Stimulated activated CD4-positive, alpha-beta T cell treated with anti-CD3 and anti-CD28 coated beads, Interleukin-12 subunit alpha, Interleukin-12 subunit beta, amount 100 ng/mL, for 24 hours (primary cell): ENCODE measurements at regions not wholly inside any gene's neighbourhood (a gene's known extent, or its start where the extent isn't known, plus 50 kb on each side); places are given as distances from the start of the nearest gene placed in this dataset.
A peak's percentile ranks its signal among the peaks of the same experiment; 100 is the strongest.
"Not testable (repeated sequence)": the region's sequence is repeated elsewhere in the genome, so short reads cannot be mapped to it uniquely, and the experiment has no call there.

Experiments
- DNase-seq, 2 experiments: peaks; one replicate each; pipeline ENCODE4 v3.0.0-alpha.2; 2020; ENCODE audit warnings: low read depth in 2 of 2

GRCh38 chr1:38507563-38507962, 352.0 kb downstream of the RRAGC start:
- DNase-seq: no peak

DNA sequence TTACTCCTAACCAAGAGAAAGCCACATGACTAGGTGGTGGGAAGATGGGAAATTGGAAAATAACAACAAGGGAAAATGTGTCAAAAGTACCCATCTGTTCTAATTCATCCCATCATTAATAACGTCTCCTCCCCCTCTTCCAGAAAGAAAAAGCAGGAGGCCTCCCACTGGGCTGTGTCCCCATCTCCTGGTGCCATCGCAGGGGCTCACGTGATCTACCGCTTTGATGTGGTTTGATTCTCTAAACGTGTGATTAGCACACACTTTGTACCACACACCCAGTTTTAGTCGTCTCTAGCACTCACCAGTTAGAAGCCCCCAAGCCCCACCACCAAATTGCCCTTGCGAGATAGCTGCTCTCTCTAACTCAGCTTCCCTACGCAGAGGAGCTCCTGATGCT, 353.6 kb downstream of the RRAGC start:
- no peak for DNase-seq

GRCh38 chr1:38502758-38503157, 356.8 kb downstream of the RRAGC start:
- DNase-seq: no peak

- DNase-seq: no peak
Observed at GRCh38 chr1:38500891-38501290, 358.7 kb downstream of the RRAGC start.

DNA sequence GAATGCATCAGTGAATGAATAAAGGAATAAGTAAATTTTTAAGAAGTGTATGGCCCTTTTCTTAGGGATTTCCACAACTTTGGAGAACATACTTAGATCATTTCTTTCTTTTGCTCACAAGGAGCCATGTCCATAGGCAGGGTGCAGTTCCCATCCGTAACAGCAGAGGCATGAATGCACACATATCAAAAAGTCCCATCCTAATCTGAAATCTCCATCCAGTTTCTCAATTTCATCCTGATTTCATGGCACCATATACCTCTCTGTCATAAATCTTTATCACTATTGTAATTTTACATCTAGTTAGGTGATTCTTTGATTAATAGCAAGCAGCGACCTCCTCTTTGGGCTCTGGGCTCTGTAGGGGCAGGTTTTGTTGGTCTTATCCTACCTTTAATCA, 359.2 kb downstream of the RRAGC start:
- DNase-seq: no peak

DNA sequence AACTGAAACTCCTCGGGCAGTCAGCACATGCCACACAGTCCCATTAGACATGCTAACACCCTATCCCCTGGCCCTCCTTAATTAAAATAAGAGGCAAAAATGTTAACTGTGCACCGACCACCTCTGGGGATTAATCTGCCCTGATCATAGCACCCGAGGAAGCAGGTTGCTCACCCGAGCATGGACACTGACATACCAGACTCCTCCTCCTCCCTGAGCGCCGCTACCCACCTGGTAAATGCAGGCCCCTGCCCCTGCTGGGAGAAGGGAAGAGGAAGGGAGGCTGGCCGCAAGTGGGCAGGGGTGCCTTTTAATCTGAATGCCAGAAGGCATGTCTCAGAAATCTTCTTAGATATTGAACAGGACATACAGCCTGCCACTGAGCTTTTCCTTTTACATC, 360.9 kb downstream of the RRAGC start:
- DNase-seq: no peak

DNA sequence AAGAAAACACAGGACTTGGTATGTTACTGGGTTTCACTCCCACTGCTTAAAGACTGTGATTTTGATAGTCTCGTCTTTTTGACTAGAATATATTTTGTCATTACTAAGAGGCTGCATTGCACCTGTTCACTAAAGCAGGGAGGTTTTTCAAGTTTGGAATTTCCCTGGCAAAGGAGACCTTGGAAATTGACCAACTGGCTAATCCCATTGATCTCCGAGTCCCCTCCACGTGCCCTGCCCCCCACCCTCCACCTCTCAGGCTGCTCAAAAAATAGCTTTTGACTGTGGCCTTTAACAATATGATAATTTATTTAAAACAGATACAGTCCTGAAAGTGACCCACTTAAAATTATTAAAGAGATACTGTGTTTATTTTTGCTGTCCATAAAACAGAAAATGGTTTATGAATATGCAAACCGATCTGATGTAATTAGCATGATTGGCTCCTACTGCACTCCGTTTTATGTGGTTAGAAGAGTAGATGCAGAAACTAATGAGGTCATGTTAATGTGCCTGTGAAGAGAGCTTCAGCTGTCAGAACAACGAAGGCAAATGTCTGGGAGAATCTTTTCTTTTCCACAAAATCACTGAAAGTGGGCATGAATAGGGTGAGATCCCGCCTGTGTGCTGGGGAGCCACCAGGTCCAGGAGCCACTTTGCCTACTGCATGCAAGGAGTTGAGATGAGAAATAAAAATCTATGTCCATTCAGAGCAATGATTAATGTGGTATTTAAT, 361.5 kb downstream of the RRAGC start:
- DNase-seq: no peak

GRCh38 chr1:38493306-38493705, 366.3 kb downstream of the RRAGC start:
- DNase-seq: not testable (repeated sequence)

DNA sequence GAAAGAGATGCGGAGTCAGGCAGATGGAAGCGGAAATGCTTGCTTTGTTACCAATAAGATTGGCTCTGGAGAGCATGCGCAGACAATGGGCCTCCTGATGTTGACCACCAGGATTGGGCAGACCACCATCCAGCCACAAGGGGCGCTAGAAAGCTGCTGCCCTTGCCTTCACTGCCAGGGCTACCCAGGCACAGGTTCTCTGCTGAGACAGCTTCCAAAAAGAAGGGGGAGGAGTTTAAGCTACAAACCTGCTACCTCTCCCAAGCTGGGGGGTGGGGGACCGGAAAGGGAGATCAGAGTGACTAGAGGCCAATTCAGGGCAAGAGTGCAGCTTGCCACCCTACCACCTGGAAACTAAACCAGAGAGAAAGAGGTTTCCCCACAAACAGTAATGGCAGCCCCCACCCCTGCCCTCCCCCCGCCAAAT, 369.7 kb downstream of the RRAGC start:
- peak; percentile 24 to 59 for DNase-seq

DNA sequence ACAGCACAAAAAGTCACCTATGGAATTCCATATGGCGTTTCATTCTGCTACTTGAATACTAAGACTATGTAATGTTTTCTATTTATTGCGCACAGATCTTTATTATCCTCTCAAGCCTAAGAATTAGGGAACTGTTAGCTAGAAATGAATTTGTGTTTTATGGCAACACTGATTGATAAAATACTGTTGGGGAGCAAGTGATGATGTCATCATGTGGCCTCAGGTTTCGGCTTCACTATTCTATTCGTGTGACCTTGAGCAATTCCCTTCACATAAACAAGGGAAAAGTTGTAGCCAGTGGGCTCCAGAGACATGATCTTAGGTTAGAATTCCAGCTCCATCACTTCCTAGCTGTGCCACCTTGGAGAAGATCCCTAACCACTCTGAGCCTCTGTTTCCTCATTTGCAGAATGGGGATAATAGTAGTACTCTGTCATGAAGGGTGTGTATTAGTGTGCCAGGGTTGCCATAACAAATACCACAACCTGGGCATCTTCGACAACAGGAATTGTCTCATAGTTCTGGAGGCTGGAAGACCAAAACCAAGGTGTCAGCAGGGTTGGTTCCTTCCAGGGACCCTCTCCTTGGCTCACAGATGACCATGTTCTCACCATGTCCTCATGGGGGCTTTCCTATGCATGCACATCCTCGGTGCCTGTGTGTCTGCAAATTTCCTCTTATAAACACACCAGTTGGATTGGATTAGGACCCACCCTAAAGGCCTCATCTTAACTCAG, 371.2 kb downstream of the RRAGC start:
- DNase-seq: no peak

- DNase-seq: no peak
Observed at GRCh38 chr1:38487396-38487795, 372.2 kb downstream of the RRAGC start.

DNA sequence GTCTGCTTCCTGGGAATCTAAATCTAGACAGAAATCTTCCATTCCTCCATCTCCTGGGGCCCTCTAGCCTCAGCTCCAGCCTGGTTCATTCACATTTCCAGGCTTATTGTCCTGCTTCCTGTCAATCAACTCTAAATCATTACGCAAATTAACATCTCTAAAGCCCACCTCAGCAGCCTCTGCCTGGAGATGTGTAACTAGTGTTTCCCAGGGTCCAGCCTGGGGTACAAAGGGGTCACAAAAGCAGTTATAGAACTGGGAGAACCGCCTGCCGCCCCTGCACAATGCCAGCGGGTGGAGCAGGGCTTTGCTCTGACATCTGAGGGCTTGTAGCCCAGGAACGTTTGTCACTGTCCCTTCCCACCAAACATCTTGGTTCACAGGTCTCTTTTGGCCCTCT, 373.5 kb downstream of the RRAGC start:
- no peak for DNase-seq

GRCh38 chr1:38481871-38482826, 377.4 kb downstream of the RRAGC start:
- DNase-seq: no peak

GRCh38 chr1:38479662-38480061, 379.9 kb downstream of the RRAGC start:
- not testable (repeated sequence) for DNase-seq

DNA sequence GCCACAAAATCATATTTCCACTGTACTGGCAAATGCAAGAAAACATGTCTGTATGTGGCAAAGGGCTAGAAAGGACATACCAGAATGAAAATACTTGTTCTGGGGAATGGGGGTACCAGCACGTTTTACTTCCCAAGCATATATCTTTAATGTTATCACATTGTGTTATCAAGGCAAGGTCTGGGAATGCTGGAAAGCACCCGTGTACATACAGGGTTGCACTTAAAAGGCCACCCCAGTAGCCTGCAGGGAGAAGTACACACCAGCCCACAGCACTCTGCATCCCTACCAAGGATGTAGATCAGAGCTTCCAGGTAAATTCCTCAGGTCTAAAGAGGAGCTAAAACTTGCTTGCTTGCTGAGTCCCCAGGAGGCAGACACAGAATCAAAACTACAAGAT, 381.8 kb downstream of the RRAGC start:
- DNase-seq: no peak

DNA sequence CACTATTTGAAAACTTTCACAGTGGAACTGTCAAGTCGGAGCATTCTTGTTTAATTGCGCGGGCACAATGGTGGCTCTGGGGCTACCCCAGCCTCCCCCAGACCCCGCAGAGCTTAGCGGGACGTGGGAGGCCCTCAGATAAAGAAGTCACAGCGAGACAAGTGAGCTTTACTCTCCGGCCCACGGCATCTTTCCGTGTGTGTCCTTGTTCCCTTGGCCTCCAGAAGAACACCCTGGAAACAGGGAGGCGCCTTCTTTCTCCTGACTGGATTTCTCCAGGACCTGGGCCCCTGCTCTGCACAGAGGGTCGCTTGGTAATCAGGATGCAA, 382.8 kb downstream of the RRAGC start:
- no peak for DNase-seq

GRCh38 chr1:38476111-38476849, 383.3 kb downstream of the RRAGC start:
- no peak for DNase-seq

DNA sequence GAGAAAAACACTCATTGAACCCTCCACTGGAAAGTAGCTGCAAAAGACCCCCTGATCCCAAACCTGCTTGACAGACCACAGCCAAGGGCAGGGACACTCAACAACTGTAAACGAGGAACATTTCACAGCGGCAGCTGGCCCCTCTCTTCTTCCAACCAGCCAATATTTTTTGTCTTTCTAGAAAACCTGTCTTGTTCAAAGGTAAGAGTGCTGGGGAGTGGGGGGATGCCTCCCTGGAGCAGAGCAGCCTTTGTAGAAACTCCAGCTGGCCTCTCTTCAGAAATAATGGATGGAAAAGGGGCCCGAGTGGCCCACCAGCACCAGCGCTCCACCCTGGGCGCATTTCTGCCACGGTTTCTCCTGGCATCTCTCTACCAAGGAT, 384.0 kb downstream of the RRAGC start:
- no peak for DNase-seq

DNA sequence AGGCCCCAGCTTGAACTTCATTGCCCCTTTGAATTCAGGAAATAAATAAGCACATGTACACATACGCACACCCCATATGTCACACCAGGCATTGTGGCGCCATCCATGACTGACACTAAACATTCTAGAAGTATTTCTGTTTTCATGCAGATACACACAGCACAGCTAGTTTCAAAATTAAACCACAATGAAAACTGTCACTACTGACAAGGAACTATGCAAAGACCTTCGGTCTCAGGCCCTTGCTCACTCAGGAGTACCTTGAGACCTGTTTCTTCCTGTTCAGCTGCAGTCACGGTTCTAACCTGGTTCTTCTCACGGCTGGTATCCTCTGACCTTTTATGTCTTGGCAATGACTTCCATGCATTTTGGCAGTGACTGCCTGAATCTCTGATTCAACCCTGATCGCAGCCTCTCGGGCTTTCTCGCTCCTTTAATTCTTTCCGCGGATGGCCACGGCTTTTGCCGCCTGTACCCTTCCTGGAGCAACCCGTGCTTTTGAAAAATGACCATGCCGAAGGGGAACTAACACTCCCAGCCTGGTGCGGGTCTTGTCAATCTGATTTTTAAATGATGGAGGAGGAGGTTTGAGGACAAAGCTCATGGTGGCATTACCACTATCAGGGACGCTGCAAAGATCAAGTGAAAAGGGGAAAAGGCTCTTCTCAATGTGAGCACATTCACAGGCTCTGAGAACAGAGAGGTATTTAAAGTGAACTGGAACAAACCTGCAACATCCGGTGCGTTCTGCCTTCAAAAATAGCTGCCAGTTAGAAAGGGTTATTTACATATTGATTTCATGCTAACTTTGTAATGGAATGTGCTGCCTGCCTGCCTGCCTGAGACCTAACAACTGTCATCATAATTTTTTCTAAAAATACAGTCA, 384.6 kb downstream of the RRAGC start:
- no peak for DNase-seq

DNA sequence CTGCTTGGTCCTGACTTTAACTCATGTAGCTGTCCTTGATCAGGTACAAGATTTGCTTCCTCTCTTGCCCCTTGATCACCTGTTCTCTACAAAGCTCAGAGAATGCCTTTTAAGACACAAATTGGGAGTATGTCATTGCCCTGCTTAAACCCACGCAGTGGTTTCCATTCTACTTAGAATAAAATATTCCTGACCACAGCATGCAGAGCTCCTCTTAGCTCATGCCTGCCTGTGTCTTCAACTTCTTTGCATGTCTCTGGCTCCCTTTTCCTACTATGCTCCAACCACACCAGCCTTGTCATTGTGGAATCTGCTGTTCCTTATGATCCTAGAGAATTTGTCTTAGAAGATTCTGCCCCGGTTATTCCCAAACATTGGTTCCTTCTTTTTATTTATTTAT, 393.1 kb downstream of the RRAGC start:
- no peak for DNase-seq

DNA sequence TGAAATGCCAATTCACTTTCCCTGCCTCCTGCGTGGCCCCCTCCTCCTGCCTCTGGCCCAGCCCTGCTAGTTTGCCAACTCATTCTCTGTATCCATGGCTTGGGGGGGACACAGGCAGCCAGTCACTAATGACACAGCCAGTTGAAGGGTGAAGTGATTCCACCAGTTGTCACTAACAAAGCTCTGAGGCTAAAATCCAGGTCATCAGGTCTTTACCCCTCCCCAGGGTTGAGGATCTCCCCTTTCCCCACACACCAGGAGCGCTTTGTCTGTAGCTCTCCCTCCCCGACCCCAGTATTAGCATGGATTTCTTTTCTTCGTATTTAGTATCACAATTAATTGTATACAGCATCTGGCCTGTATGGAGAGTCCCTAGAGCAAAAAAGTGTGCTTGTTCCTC, 394.1 kb downstream of the RRAGC start:
- no peak for DNase-seq
